Subcutaneous abdominal adipose tissue (tissue), 5 donors: ENCODE measurements at regions not wholly inside any gene's neighbourhood (a gene's known extent, or its start where the extent isn't known, plus 50 kb on each side); places are given as distances from the start of the nearest gene placed in this dataset.
"Not testable (repeated sequence)": the region's sequence is repeated elsewhere in the genome, so short reads cannot be mapped to it uniquely, and the experiment has no call there.

Source experiments
- H3K27ac ChIP-seq: one replicate; pipeline ENCODE4 v1.7.0; 2013; ENCODE audit warnings: low read depth, mild to moderate bottlenecking, inconsistent platforms, low read length, moderate library complexity
- H3K27me3 ChIP-seq, 5 donors: one replicate each; pipeline ENCODE4 v1.7.0; 2013; ENCODE audit warnings: low read length in 5 of 5, inconsistent platforms in 1 of 5; ENCODE audit not compliant: control insufficient read depth in 5 of 5, insufficient read depth in 4 of 5
- H3K36me3 ChIP-seq, 5 donors: one replicate each; pipeline ENCODE4 v1.7.0; 2013; ENCODE audit warnings: low read length in 5 of 5; ENCODE audit not compliant: control insufficient read depth in 5 of 5, insufficient read depth in 5 of 5
- H3K4me1 ChIP-seq, 5 donors: one replicate each; pipeline ENCODE4 v1.7.0; 2013; ENCODE audit warnings: low read length in 5 of 5, mild to moderate bottlenecking in 3 of 5, moderate library complexity in 1 of 5; ENCODE audit not compliant: control insufficient read depth in 5 of 5, insufficient read depth in 5 of 5
- H3K4me3 ChIP-seq, 5 donors: one replicate each; pipeline ENCODE4 v1.7.0; 2013; ENCODE audit warnings: low read length in 5 of 5, low read depth in 1 of 5
- H3K9ac ChIP-seq, 5 donors: one replicate each; pipeline ENCODE4 v1.7.0; 2013; ENCODE audit warnings: low read length in 5 of 5, mild to moderate bottlenecking in 4 of 5, moderate library complexity in 3 of 5
- H3K9me3 ChIP-seq, 5 donors: one replicate each; pipeline ENCODE4 v1.7.0; 2013; ENCODE audit warnings: low read length in 5 of 5; ENCODE audit not compliant: control insufficient read depth in 5 of 5
- donor health status: healthy.
- donor health status: healthy.
- donor health status: healthy.
- donor health status: healthy.
- donor health status: healthy.

DNA sequence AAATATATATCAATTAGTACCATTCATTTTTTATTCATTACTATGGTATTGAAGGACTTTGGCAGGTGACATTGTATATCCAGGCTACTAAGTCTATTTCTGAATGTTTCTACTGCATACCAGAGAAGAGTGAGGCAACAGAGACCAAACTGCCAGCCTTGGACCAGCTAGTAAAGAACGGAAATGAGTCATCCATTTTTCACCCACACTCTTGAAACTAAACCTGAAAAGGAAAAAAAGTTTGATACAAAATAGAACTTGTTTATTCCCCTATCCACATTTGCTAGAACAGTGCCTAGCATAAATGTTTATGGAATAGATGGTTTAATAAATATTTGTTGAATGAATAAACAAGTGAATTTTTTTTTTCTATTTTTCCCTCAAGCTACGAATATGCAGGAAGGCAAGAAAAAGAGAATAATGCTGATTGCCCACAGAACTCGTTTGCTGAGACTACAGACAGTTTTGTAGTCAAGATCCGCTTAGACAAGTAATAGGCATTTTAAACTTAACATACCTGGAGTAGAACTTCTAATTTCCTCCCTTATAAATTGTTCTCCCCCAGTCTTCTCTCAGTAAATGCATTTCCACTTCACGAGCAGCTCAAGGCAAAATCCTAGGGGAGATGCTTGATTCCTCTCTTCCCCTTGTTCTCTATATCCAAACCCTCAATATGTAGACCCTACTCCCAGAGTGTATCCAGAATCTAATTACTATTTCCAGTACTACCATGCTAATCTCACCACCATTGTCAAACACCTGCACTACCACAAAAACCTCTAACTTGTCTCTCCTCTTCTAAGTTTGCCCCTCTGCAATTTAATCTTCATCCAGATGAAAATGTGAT lies 146.2 kb upstream of the RASA1 start:
- Histone ChIP-seq H3K27ac (no peak overlapping the region), H3K36me3 (no peaks in the 10 kb centered on the region), H3K4me3 (no peak overlapping the region), H3K9me3 (no peaks in the 10 kb centered on the region), H3K9ac (no peak overlapping the region), H3K4me1 (peaks cover 0 to 9% (median 0%) of the 10 kb centered on the region in 5 donors), H3K27me3 (no peaks in the 10 kb centered on the region)

DNA sequence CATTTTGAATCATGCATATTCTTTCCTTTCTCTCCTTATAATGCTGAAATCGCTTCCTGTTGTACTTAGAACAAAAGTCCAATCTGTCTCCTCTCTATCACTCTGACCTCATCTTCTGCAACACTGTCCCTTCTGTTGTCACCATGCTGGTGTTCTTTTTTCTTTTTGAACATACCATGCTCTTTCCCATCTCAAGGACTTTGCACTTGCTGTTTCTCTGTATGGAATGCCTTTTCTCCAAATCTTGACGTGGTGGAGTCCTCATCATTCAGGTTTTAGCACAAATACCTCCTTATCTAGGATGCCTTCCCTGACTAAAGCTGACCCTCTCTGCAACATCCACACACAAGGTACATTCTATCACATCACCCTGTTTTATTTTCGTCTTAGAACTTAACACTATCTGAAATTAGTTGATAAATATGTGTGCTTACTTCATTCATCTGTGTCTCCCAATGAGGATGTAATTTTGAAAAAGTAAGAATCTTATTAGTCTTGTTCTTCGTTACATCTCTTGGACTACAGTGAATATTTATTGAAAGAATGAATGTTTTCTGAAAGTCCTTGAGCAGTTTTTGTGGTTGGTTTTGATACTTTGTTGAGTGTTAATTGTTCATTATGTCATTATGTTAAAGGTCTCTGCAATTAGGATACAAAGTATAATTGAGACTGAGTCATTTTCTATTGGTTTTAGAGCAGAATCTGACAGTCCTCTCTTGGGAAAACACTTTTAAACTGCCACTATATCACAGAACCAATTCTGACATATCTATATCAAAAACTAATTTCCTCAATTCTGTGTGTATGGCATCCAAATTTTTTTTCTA lies 145.3 kb upstream of the RASA1 start:
- no peaks in the 10 kb centered on the region for H3K9me3 ChIP-seq
- H3K9ac ChIP-seq: no peak overlapping the region
- H3K27ac ChIP-seq: no peak overlapping the region

DNA sequence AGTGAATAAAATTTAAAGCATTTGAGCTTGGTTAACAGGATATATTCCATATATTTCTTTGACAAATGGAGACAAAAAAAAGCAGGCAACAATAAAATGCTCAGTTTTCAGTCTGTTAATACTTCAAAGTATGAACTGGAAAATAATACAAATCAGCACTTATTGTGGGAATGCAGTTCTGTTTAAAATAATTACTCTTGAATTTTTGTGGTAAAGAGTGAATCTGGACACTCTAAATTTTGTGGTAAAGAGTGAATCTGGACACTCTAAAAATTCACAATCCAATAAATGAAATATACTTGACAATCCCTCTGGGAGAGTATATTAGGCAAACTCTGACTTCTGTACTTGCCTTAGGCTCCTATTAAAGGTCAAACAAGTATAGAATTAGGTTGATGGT lies 141.9 kb upstream of the RASA1 start:
- Histone ChIP-seq H3K27me3 (no peaks in the 10 kb centered on the region), H3K4me1 (peaks cover 0 to 9% (median 0%) of the 10 kb centered on the region in 5 donors), H3K27ac (no peak overlapping the region), H3K9ac (no peak overlapping the region), H3K4me3 (no peak overlapping the region), H3K9me3 (no peaks in the 10 kb centered on the region), H3K36me3 (no peaks in the 10 kb centered on the region)

More for the DNA sequence above, 145.3 kb upstream of the RASA1 start:
- H3K27me3 ChIP-seq: no peaks in the 10 kb centered on the region
- peaks cover 0 to 9% (median 0%) of the 10 kb centered on the region in 5 donors for H3K4me1 ChIP-seq
- H3K36me3 ChIP-seq: no peaks in the 10 kb centered on the region
- H3K4me3 ChIP-seq: no peak overlapping the region

DNA sequence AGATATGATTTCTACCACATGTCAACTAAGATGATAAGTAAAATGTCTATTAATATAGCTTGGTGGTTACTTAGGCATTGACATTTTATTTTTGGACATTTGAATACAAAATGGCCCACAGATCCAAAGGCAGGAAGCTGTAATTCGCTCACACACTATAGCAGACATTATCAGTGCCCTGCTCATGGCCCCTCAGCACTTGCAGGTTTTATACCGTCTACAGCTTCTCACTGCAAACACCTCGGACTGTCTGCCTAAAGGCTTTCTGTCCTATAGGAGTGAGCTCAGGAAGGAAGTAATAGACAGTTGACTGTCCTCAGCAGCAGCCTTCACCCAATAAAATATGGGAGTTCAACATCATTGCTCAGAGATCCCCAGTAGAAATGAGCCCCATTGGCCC lies 140.8 kb upstream of the RASA1 start:
- no peak overlapping the region for H3K27ac ChIP-seq
- H3K4me3 ChIP-seq: no peak overlapping the region
- H3K27me3 ChIP-seq: no peaks in the 10 kb centered on the region
- no peak overlapping the region for H3K9ac ChIP-seq
- H3K36me3 ChIP-seq: no peaks in the 10 kb centered on the region
- H3K4me1 ChIP-seq: peaks cover 0 to 1% (median 0%) of the 10 kb centered on the region in 5 donors
- H3K9me3 ChIP-seq: no peaks in the 10 kb centered on the region

DNA sequence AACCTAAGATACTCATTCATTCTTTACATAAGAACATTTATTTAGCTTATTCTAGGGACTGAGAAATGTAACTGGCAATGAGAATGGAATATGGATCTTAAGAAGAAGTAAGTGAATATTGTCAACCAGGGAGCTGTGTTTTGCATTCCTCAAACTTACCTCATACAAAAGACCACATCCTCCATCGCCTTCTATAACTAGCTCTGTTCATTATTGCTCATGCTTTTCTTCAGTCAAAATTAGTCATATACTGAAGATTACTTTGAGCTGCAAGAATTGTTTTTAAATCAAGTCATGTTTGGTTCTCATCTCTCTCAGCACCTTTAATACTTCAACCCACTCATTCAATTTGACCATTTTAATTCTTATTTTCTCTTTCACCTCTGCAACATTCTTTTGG lies 140.3 kb upstream of the RASA1 start:
- Histone ChIP-seq H3K4me1 (no peaks in the 10 kb centered on the region), H3K27me3 (no peaks in the 10 kb centered on the region), H3K36me3 (no peaks in the 10 kb centered on the region), H3K9me3 (no peaks in the 10 kb centered on the region), H3K9ac (no peak overlapping the region), H3K27ac (no peak overlapping the region), H3K4me3 (no peak overlapping the region)

DNA sequence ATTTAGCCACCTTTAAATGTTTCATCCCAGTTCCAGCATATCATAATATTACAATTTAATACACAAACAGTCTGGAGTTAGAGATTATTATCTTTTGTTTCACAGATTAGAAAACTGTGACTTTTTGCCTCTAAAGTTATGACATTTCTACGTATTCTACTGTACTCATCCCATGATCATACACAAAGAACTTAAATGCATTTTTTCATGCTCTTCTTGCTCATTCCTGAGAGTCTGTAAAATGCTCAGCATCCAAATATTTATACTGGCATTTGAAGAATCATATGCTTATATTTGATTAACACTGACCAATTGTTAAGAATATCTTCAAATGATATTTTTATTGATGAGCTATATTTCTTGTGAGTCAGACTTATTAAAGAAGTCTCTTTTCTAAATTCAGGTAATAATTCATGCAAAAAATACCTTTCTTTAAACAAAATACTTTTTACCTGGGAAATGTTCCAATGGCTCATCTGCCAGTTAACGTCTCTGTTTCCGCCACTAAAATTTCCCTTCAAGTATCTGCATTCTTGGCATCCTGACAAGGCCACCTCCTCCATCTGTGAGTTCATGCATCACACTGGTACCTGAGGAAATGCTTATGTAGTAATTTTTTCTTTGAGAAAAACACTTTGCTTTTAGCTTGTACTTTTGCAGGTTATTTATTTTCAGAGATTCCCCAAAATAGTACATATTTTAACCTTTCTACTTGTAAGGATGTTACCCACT lies 139.6 kb upstream of the RASA1 start:
- Histone ChIP-seq H3K9me3 (no peaks in the 10 kb centered on the region), H3K27me3 (no peaks in the 10 kb centered on the region), H3K4me1 (no peaks in the 10 kb centered on the region), H3K9ac (no peak overlapping the region), H3K4me3 (no peak overlapping the region), H3K36me3 (no peaks in the 10 kb centered on the region), H3K27ac (no peak overlapping the region)

DNA sequence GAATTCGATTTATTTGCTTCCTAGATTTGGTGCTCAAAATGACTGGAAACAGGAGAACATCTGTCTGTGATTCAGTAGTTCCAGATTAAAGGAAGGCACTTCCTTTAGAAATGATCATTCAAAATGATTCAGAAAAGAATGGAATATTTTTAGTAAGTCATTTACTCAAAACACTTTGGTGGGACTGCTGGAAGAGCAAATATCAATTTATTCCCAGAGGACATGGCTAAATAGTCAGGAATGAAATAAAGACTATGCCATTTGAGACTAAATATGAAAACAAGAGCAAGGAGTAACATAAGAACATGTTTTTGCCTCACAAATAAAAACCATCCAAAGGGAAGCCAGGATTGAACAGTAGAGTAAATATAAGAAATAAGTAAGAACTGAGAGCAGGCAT lies 138.6 kb upstream of the RASA1 start:
- H3K36me3 ChIP-seq: no peaks in the 10 kb centered on the region

DNA sequence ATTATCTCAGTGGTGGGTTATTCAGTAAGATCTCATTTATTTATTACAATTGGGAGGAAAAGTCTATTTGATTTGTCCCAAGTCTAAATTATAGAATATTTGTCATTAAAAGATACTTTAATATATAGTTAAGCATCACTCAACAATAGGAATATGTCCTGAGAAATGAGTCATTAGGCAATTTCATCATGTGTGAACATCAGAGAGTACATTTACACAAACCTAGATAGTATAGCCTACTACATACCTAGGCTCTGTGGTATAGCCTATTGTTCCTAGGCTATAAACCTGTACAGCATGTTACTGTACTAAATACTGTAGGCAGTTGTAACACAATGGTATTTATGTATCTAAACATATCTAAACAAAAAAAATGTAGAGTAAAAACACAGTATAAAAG lies 135.0 kb upstream of the RASA1 start:
- H3K9me3 ChIP-seq: no peaks in the 10 kb centered on the region
- no peak overlapping the region for H3K27ac ChIP-seq
- peaks cover 0 to 8% (median 6%) of the 10 kb centered on the region in 5 donors for H3K4me1 ChIP-seq
- H3K4me3 ChIP-seq: no peak overlapping the region
- no peak overlapping the region for H3K9ac ChIP-seq
- no peaks in the 10 kb centered on the region for H3K36me3 ChIP-seq
- H3K27me3 ChIP-seq: no peaks in the 10 kb centered on the region

More for the DNA sequence above, 138.6 kb upstream of the RASA1 start:
- H3K4me1 ChIP-seq: no peaks in the 10 kb centered on the region
- no peak overlapping the region for H3K27ac ChIP-seq
- H3K27me3 ChIP-seq: no peaks in the 10 kb centered on the region
- no peak overlapping the region for H3K4me3 ChIP-seq
- no peak overlapping the region for H3K9ac ChIP-seq
- no peaks in the 10 kb centered on the region for H3K9me3 ChIP-seq

DNA sequence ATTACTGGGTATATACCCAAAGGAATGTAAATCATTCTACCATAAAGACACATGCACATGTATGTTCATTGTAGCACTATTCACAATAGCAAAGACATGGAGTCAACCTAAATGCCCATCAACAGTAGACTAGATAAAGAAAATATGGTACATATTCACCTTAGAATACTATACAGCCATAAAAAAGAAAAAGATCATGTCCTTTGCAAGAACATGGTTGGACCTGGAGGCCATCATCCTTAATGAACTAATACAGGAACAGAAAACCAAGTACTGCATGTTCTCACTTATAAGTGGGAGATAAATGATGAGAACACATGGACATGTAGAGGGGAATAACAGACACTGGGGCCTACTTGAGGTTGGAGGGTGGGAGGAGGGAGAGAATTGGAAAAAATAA lies 133.2 kb upstream of the RASA1 start:
- H3K4me3 ChIP-seq, H3K36me3 ChIP-seq, H3K9me3 ChIP-seq, H3K27me3 ChIP-seq, H3K9ac ChIP-seq, H3K27ac ChIP-seq: not testable (repeated sequence)
- H3K4me1 ChIP-seq: peaks cover 0 to 23% (median 15%) of the 10 kb centered on the region in 5 donors
